Smooth muscle cell (in vitro differentiated cells): ENCODE measurements at regions not wholly inside any gene's neighbourhood (a gene's known extent, or its start where the extent isn't known, plus 50 kb on each side); places are given as distances from the start of the nearest gene placed in this dataset.

Experiments used
- DNase-seq: peaks from one replicate; lab custom pipeline; 2025; ENCODE audit not compliant: unreplicated experiment; lab: John Stamatoyannopoulos, UW
- H2AFZ ChIP-seq: fragments of 200-600 bp; sonication (generic); 2 replicates; pipeline ENCODE4 v1.6.0; 2016; ENCODE audit warnings: antibody characterized with exemption, low read depth, mild to moderate bottlenecking
- H3F3A ChIP-seq: fragments of 200-600 bp; sonication (generic); 2 replicates; pipeline ENCODE4 v1.6.0; 2017; ENCODE audit warnings: antibody characterized with exemption, low read depth
- H3K27ac ChIP-seq: fragments of 200-600 bp; sonication (generic); 2 replicates; pipeline ENCODE4 v1.5.1; 2016; ENCODE audit warnings: low read depth, mild to moderate bottlenecking
- H3K27me3 ChIP-seq: fragments of 200-600 bp; sonication (generic); 2 replicates; pipeline ENCODE4 v1.6.1; 2016; ENCODE audit warnings: low read depth, mild to moderate bottlenecking
- H3K36me3 ChIP-seq: fragments of 200-600 bp; sonication (generic); 2 replicates; pipeline ENCODE4 v1.5.1; 2016; ENCODE audit warnings: low read depth
- H3K4me1 ChIP-seq: fragments of 200-600 bp; sonication (generic); 2 replicates; pipeline ENCODE4 v1.5.1; 2016; ENCODE audit warnings: low read depth
- H3K4me2 ChIP-seq: fragments of 200-600 bp; sonication (generic); 2 replicates; pipeline ENCODE4 v1.6.0; 2016; ENCODE audit warnings: mild to moderate bottlenecking
- H3K4me3 ChIP-seq: fragments of 200-600 bp; sonication (generic); 2 replicates; pipeline ENCODE4 v1.5.1; 2016; ENCODE audit warnings: mild to moderate bottlenecking
- H3K79me2 ChIP-seq: fragments of 200-600 bp; sonication (generic); 2 replicates; pipeline ENCODE4 v1.6.0; 2016; ENCODE audit warnings: low read depth, mild to moderate bottlenecking
- H3K9ac ChIP-seq: fragments of 200-600 bp; sonication (generic); 2 replicates; pipeline ENCODE4 v1.6.0; 2016; ENCODE audit warnings: low read depth
- H3K9me3 ChIP-seq: fragments of 200-600 bp; sonication (generic); replicated peaks from 2 replicates; pipeline ENCODE4 v1.5.1; 2016; ENCODE audit warnings: low read depth
- H4K20me1 ChIP-seq: fragments of 200-600 bp; sonication (generic); 2 replicates; pipeline ENCODE4 v1.6.0; 2016; ENCODE audit warnings: low read depth
- WGBS: methylation state at CpG from one replicate; pipeline ENCODE4 v1.1.7; 2016; ENCODE audit warnings: low lambda C conversion rate; 5-methylcytosine and 5-hydroxymethylcytosine counted together
- TF ChIP-seq, protein P1 (sequence below): fragments of 200-600 bp; sonication (generic); IDR thresholded peaks from 2 replicates; pipeline ENCODE4 v1.5.1; 2017; ENCODE audit warnings: borderline replicate concordance, mild to moderate bottlenecking, antibody characterized with exemption; ENCODE audit not compliant: insufficient read depth, poor library complexity, severe bottlenecking

DNA sequence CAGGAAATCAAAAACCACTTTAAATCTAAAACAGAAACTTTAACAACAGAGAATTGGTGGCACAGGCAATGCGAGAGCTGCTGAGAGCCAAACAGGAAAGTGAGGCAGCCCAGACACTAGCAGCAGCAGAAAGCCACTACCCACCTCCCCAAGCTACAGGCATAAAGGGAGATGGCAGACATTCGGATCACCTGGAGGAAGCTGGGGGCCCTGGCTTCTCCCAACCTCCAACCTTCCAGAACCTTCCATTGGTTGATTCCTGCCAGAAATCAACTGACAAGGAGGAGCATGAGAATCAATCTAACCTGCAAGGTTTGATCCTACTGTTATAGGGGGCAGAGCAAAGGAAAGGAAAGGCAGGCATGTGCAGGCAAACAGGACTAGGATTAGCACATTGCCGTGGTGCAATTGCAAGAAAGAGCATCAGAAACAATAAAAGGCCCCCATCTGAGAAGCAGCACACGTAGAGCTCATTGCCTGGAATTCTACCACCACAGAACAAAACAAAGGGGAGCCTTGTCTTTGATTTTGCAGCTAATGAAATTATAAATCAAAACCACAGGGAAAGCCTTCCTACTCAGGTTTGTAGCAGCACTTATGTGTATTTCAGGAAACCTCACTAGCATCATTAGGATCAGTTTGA, 427.3 kb upstream of the RASGEF1B start:
- Histone ChIP-seq H4K20me1 (no peaks in the 10 kb centered on the region), H3K27ac (no peak overlapping the region), H3K36me3 (no peaks in the 10 kb centered on the region), H3K4me2 (no peak overlapping the region), H3K79me2 (no peaks in the 10 kb centered on the region), H3F3A (no peaks in the 10 kb centered on the region), H3K4me3 (no peak overlapping the region), H3K9ac (no peak overlapping the region), H2AFZ (no peak overlapping the region), H3K27me3 (no peaks in the 10 kb centered on the region), H3K9me3 (no peaks in the 10 kb centered on the region), H3K4me1 (peaks cover 7% of the 10 kb centered on the region)
- DNase-seq = no peak
- WGBS = 72% methylated on average over 4 of the region's 4 CpGs
- TF ChIP-seq, protein P1, sequence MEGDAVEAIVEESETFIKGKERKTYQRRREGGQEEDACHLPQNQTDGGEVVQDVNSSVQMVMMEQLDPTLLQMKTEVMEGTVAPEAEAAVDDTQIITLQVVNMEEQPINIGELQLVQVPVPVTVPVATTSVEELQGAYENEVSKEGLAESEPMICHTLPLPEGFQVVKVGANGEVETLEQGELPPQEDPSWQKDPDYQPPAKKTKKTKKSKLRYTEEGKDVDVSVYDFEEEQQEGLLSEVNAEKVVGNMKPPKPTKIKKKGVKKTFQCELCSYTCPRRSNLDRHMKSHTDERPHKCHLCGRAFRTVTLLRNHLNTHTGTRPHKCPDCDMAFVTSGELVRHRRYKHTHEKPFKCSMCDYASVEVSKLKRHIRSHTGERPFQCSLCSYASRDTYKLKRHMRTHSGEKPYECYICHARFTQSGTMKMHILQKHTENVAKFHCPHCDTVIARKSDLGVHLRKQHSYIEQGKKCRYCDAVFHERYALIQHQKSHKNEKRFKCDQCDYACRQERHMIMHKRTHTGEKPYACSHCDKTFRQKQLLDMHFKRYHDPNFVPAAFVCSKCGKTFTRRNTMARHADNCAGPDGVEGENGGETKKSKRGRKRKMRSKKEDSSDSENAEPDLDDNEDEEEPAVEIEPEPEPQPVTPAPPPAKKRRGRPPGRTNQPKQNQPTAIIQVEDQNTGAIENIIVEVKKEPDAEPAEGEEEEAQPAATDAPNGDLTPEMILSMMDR = no peak

DNA sequence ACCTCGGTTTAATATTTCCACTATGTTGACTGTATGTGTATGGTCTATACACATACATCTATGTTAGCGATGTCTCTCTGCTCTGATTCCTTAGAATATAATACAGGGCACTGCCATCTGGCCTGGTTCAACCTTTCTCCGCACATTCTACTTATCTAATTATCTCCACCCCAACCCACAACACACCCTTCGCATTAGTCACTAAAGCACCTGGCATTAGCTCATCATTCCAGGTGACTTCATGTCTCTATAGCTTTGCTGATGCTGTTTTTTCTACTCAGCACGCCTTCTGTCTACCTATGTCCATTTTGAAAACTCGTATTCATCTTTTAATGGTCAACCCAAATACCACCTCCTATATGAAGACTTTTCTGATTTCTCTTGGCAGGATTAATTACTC, 425.2 kb upstream of the RASGEF1B start:
- no peak for DNase-seq
- TF ChIP-seq, protein P1 = no peak
- Histone ChIP-seq H4K20me1 (no peaks in the 10 kb centered on the region), H3K27ac (no peak overlapping the region), H3K4me1 (peaks cover 7% of the 10 kb centered on the region), H3K27me3 (peaks cover 2% of the 10 kb centered on the region), H3K9ac (no peak overlapping the region), H3F3A (no peaks in the 10 kb centered on the region), H3K4me3 (no peak overlapping the region), H2AFZ (no peak overlapping the region), H3K36me3 (no peaks in the 10 kb centered on the region), H3K79me2 (no peaks in the 10 kb centered on the region), H3K9me3 (no peaks in the 10 kb centered on the region), H3K4me2 (no peak overlapping the region)
- WGBS = 82% methylated on average over 6 of the region's 6 CpGs

DNA sequence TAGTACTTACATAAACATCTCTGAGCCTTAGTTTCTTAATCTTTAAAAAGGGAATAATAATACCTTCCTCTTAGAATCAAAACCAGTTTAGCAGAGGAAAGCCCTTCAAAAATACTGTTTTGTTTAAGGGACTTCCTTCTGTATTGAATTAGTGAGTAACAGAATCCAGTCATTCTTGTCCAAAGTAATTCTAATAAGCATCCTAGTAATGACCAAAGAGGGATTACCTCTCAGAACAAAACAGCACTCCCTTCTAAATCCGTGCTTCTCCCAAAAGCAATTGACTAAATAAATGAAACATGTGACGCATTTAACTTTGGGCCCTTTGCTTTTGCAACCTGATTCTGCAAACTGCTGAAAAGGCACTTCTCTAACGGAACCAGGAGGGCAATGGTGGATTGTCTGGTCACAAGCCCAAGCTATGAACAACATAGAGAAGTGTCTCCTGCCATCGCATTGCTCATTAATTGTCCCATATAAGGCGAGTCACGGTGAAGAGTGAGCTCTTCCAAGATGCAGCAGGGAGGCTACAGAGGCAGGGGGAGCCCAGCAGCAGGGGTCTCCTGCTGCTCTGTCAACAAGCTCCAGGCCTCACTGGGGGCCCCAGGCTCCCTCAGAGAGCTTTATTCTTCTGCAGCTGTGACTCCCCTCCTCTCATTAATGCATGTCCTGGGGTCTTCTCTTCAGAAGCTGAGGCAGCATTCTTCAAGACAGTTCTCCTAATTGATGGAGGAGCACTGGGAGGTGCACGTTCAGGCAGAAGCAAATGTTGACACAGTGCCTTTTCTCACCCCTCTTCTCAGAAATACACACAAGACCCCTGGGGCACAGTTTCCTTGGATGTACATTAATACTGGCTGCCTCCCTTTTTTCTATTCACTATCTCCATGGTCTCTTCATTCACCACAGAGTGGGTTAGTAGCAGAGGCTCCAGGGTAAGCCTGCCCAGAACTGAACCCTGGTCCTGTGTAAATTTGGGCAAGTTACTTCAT, 419.6 kb upstream of the RASGEF1B start:
- H3K4me3 ChIP-seq = no peak overlapping the region
- no peak overlapping the region for H3K9ac ChIP-seq
- WGBS = 72% methylated on average over 7 of the region's 7 CpGs
- H3K4me1 ChIP-seq = no peaks in the 10 kb centered on the region
- DNase-seq = no peak
- no peak overlapping the region for H2AFZ ChIP-seq
- H3F3A ChIP-seq = no peaks in the 10 kb centered on the region
- no peak overlapping the region for H3K27ac ChIP-seq
- TF ChIP-seq, protein P1 = no peak
- H3K4me2 ChIP-seq = no peak overlapping the region
- H3K79me2 ChIP-seq = no peaks in the 10 kb centered on the region
- H3K9me3 ChIP-seq = no peaks in the 10 kb centered on the region
- no peaks in the 10 kb centered on the region for H3K36me3 ChIP-seq
- no peaks in the 10 kb centered on the region for H4K20me1 ChIP-seq
- H3K27me3 ChIP-seq = peaks cover 7% of the 10 kb centered on the region
